Naive thymus-derived CD4-positive, alpha-beta T cell (primary cell): ENCODE measurements at regions not wholly inside any gene's neighbourhood (a gene's known extent, or its start where the extent isn't known, plus 50 kb on each side); places are given as distances from the start of the nearest gene placed in this dataset.

ENCODE experiments used
- ATAC-seq: fragments of 150-1000 bp; cut with Tn5 transposase; 2 replicates; pipeline ENCODE4 v1.10.0; 2021; ENCODE audit warnings: mild to moderate bottlenecking, moderate library complexity
- CTCF ChIA-PET: fragments of 350-600 bp; sonication (Branson Sonifier 250); formaldehyde crosslinking; loops from one replicate; lab custom pipeline; 2021; ENCODE audit warnings: antibody characterized with exemption; lab: Charles Lee
- POLR2A ChIA-PET: fragments of 350-600 bp; sonication (Branson Sonifier 250); formaldehyde crosslinking; loops from one replicate; lab custom pipeline; 2021; ENCODE audit warnings: antibody characterized with exemption, inconsistent platforms; lab: Charles Lee
- DNase-seq, 9 donors: peaks; one replicate each; pipeline versions ENCODE4 v3.0.0 to v3.0.0-alpha.2; 2020 to 2022; ENCODE audit warnings: mixed read lengths in 1 of 9
- H3K27ac ChIP-seq: one replicate; pipeline ENCODE4 v1.7.0; 2013; ENCODE audit warnings: mild to moderate bottlenecking, low read depth, low read length, moderate library complexity
- H3K27me3 ChIP-seq, 2 donors: one replicate each; pipeline ENCODE4 v1.7.0; 2013; ENCODE audit warnings: low read length in 2 of 2, mild to moderate bottlenecking in 2 of 2, moderate library complexity in 2 of 2; ENCODE audit not compliant: control insufficient read depth in 2 of 2, insufficient read depth in 2 of 2
- H3K36me3 ChIP-seq, 3 experiments: 1 replicate in 2 of 3; 2 replicates in 1 of 3; pipeline ENCODE4 v1.7.0; 2013; ENCODE audit warnings: low read length in 3 of 3, mild to moderate bottlenecking in 3 of 3, moderate library complexity in 1 of 3; ENCODE audit not compliant: insufficient read depth in 3 of 3, control insufficient read depth in 2 of 3
- H3K4me1 ChIP-seq, 2 donors: one replicate each; pipeline ENCODE4 v1.7.0; 2013; ENCODE audit warnings: low read length in 2 of 2, mild to moderate bottlenecking in 2 of 2, moderate library complexity in 1 of 2; ENCODE audit not compliant: control insufficient read depth in 2 of 2, insufficient read depth in 2 of 2
- H3K4me3 ChIP-seq: 2 replicates; pipeline ENCODE4 v1.7.0; 2013; ENCODE audit warnings: mild to moderate bottlenecking, low read length
- H3K9me3 ChIP-seq, 3 experiments: 1 replicate in 2 of 3; 2 replicates in 1 of 3; pipeline ENCODE4 v1.7.0; 2013; ENCODE audit warnings: low read length in 3 of 3; ENCODE audit not compliant: control insufficient read depth in 2 of 3
- H3K27ac Mint-ChIP-seq, 9 donors: one replicate each; pipeline ENCODE4 v1.8.0; 2020 to 2022; ENCODE audit warnings: mixed read lengths in 9 of 9, mild to moderate bottlenecking in 8 of 9, moderate library complexity in 5 of 9, inconsistent platforms in 2 of 9
- H3K27me3 Mint-ChIP-seq, 5 donors: one replicate each; pipeline ENCODE4 v1.8.0; 2021 to 2022; ENCODE audit warnings: mixed read lengths in 5 of 5, mild to moderate bottlenecking in 1 of 5
- H3K36me3 Mint-ChIP-seq, 5 donors: one replicate each; pipeline ENCODE4 v1.8.0; 2020 to 2022; ENCODE audit warnings: mixed read lengths in 5 of 5, mild to moderate bottlenecking in 3 of 5, inconsistent platforms in 1 of 5
- H3K4me1 Mint-ChIP-seq, 7 donors: one replicate each; pipeline ENCODE4 v1.8.0; 2020 to 2022; ENCODE audit warnings: mixed read lengths in 7 of 7, mild to moderate bottlenecking in 3 of 7, inconsistent platforms in 1 of 7
- H3K4me3 Mint-ChIP-seq, 10 donors: one replicate each; pipeline ENCODE4 v1.8.0; 2020 to 2022; ENCODE audit warnings: mild to moderate bottlenecking in 10 of 10, mixed read lengths in 10 of 10, moderate library complexity in 6 of 10, inconsistent platforms in 2 of 10
- H3K9me3 Mint-ChIP-seq, 11 donors: one replicate each; pipeline ENCODE4 v1.8.0; 2020 to 2022; ENCODE audit warnings: mixed read lengths in 11 of 11, mild to moderate bottlenecking in 4 of 11, inconsistent platforms in 1 of 11, moderate library complexity in 1 of 11
- intact Hi-C, 2 donors: fragments of 100-400 bp; cut with micrococcal nuclease; formaldehyde crosslinking; loops; one replicate each; pipeline ENCODE4 v1.15.1; 2023

DNA sequence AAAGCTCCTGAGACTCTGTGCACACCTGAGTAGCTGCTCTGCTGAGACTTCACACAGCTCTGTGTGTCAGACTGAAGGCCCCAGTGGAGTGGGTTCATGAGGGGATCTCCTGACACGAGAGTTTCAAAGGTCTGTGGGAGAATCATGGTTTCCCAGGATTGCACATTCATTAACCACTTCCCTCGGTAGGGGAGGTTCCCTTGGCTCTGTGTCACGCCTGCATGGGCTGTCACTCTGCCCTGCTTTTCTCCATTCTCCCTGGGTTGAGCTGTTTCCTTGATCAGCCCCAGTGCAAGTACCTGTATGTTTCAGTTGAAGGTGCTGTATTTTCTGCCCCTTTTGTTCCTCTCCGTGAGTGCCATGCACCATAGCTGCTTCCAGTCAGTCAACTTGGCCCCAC lies 236.9 kb downstream of the EPM2A start:
- Histone ChIP-seq H3K4me3 (no peak overlapping the region), H3K36me3 (no peaks in the 10 kb centered on the region), H3K4me1 (no peaks in the 10 kb centered on the region), H3K27ac (no peak overlapping the region), H3K27me3 (no peaks in the 10 kb centered on the region), H3K9me3 (no peaks in the 10 kb centered on the region)
- ATAC-seq, result no peak
- H3K4me1 Mint-ChIP-seq, result no peaks in the 10 kb centered on the region
- peaks cover 0 to 31% (median 12%) of the 10 kb centered on the region in 11 donors for H3K9me3 Mint-ChIP-seq
- intact Hi-C loops, result no loop called here
- no peak for DNase-seq
- H3K27me3 Mint-ChIP-seq, result peaks cover 0 to 15% (median 4%) of the 10 kb centered on the region in 5 donors
- POLR2A ChIA-PET, result no interaction called here
- H3K36me3 Mint-ChIP-seq, result no peaks in the 10 kb centered on the region
- CTCF ChIA-PET, result no interaction called here
- no peak overlapping the region for H3K4me3 Mint-ChIP-seq
- no peak overlapping the region for H3K27ac Mint-ChIP-seq

DNA sequence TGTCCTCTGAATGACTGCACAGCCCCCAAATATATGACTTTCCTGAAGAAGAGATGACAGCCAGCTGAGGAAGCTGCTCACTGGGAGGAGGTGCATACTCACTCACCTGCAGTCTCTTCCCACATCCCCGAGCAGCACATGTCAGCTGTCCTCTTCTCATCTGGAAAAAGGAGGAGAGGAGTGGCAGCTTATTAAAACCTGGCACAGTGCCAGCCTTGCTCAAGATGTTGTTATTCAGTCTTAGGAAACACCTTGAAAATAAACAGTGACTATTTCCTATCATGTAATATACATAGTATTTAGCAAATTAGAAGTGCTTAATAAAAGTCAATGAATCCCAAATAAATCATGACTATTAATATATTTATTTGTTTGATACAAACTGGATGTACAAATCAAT lies 232.9 kb downstream of the EPM2A start:
- Histone ChIP-seq H3K4me1 (no peaks in the 10 kb centered on the region), H3K9me3 (peaks cover 0 to 8% (median 0%) of the 10 kb centered on the region in 3 experiments), H3K27me3 (no peaks in the 10 kb centered on the region), H3K27ac (no peak overlapping the region), H3K4me3 (no peak overlapping the region), H3K36me3 (no peaks in the 10 kb centered on the region)
- Mint-ChIP-seq H3K27me3 (peaks cover 0 to 15% (median 0%) of the 10 kb centered on the region in 5 donors), H3K36me3 (peaks cover 0 to 4% (median 0%) of the 10 kb centered on the region in 5 donors), H3K4me1 (no peaks in the 10 kb centered on the region), H3K27ac (no peak overlapping the region), H3K9me3 (peaks cover 0 to 20% (median 6%) of the 10 kb centered on the region in 11 donors), H3K4me3 (no peak overlapping the region)
- POLR2A ChIA-PET, result no interaction called here
- no peak for ATAC-seq
- CTCF ChIA-PET, result no interaction called here
- intact Hi-C loops, result no loop called here
- DNase-seq, result no peak

DNA sequence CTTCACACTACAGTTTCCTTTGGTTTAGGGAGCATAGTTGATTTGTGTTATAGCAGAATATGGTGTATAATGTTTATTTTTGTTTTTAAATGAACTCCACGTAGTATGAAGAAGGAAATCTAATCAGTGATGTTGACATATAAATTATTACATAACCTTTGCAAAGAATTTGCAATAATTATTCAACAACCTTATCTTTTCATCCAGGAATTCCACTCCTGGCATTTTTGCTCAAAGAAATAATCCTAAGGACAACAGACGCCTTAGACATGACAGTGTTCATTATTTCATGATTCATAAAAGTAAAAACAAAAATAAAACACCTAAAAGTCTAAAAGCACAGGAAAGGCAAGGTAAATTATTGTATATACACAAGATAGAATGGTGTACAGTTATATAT lies 229.2 kb downstream of the EPM2A start:
- no peaks in the 10 kb centered on the region for H3K4me1 ChIP-seq
- Mint-ChIP-seq H3K9me3 (peaks cover 5 to 42% (median 28%) of the 10 kb centered on the region in 11 donors), H3K27ac (no peak overlapping the region), H3K36me3 (peaks cover 0 to 16% (median 0%) of the 10 kb centered on the region in 5 donors), H3K4me3 (no peak overlapping the region), H3K27me3 (no peaks in the 10 kb centered on the region), H3K4me1 (no peaks in the 10 kb centered on the region)
- H3K27me3 ChIP-seq, result no peaks in the 10 kb centered on the region
- H3K36me3 ChIP-seq, result no peaks in the 10 kb centered on the region
- no peak overlapping the region for H3K27ac ChIP-seq
- intact Hi-C loops, result no loop called here
- H3K4me3 ChIP-seq, result no peak overlapping the region
- DNase-seq, result no peak
- no peak for ATAC-seq
- H3K9me3 ChIP-seq, result peaks cover 0 to 28% (median 3%) of the 10 kb centered on the region in 3 experiments
- ChIA-PET POLR2A (no interaction called here), CTCF (no interaction called here)

DNA sequence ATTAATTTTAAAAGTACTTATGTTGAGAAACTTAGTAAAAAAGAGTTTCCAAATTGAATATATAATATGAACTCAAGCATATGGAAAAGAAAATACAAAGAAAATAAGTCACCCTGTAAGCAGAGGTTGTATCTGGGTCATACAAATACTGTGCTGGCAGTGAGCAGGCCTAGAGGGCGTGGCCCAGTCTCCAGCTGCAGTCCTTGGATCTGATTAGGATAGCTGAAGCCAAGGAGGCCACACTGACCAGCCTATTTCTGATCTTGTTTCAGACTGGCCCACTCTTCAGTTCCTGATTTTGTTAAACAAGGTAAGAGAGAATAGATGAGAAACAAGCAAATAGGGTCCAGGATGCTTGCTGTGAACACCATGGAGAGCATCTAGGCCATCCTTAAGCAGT lies 228.8 kb downstream of the EPM2A start:
- intact Hi-C loops, result no loop called here
- ChIA-PET CTCF (no interaction called here), POLR2A (no interaction called here)
- Mint-ChIP-seq H3K9me3 (peaks cover 6 to 46% (median 31%) of the 10 kb centered on the region in 11 donors), H3K27ac (no peak overlapping the region), H3K4me1 (no peaks in the 10 kb centered on the region), H3K36me3 (peaks cover 0 to 16% (median 0%) of the 10 kb centered on the region in 5 donors), H3K4me3 (no peak overlapping the region), H3K27me3 (no peaks in the 10 kb centered on the region)
- Histone ChIP-seq H3K36me3 (no peaks in the 10 kb centered on the region), H3K4me1 (no peaks in the 10 kb centered on the region), H3K27me3 (no peaks in the 10 kb centered on the region), H3K27ac (no peak overlapping the region), H3K4me3 (no peak overlapping the region), H3K9me3 (peaks cover 0 to 28% (median 3%) of the 10 kb centered on the region in 3 experiments)
- ATAC-seq (no peak), DNase-seq (no peak)

DNA sequence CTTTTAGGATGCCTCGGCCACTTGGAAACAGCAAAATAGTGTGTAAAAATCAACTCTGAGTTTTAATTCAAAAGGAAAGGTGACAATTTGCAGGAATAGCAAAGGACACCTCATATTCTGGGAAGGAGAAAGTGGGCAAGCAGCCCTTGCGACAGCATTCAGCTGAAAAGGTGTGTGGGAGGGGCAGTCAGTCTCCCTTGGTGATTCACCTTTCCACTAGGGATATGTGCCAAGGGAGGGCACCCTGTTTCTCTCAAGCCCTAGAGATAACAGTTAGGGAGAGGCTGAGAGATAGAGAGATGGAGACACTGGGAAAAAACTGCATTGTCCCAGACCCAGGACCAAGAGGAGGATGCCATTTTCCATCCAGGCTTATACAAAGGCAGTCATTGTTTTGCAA lies 228.1 kb downstream of the EPM2A start:
- Mint-ChIP-seq H3K9me3 (peaks cover 13 to 53% (median 32%) of the 10 kb centered on the region in 11 donors), H3K36me3 (peaks cover 0 to 19% (median 0%) of the 10 kb centered on the region in 5 donors)
- no peak for ATAC-seq

DNA sequence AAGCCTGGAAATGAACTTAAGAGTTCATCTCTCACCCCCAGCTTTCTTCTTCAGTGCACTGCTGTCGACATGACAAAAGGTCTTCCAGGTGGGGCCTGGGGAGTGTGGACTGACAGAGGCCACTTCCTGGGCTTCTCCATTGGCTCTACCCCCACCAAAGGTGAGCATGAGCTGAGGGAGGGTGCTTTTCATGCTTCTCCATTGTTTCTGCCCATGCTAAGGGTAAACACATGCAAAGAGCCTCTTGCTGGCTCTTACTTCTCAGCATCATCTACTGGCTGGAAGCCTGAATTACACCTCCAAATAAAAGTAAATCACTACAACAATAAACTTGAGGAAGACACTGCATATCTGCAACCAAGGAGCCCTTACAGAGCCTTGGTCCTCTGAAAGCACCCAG lies 227.2 kb downstream of the EPM2A start:
- Mint-ChIP-seq H3K27ac (no peak overlapping the region), H3K36me3 (peaks cover 0 to 19% (median 0%) of the 10 kb centered on the region in 5 donors), H3K9me3 (peaks cover 13 to 60% (median 35%) of the 10 kb centered on the region in 11 donors), H3K27me3 (no peaks in the 10 kb centered on the region), H3K4me3 (no peak overlapping the region), H3K4me1 (no peaks in the 10 kb centered on the region)
- Histone ChIP-seq H3K36me3 (no peaks in the 10 kb centered on the region), H3K27ac (no peak overlapping the region), H3K9me3 (peaks cover 0 to 28% (median 3%) of the 10 kb centered on the region in 3 experiments), H3K4me1 (no peaks in the 10 kb centered on the region), H3K27me3 (no peaks in the 10 kb centered on the region), H3K4me3 (no peak overlapping the region)
- POLR2A ChIA-PET, result no interaction called here
- ATAC-seq, result no peak
- no peak for DNase-seq
- CTCF ChIA-PET, result no interaction called here
- intact Hi-C loops, result no loop called here

More for the DNA sequence above, 228.1 kb downstream of the EPM2A start:
- DNase-seq, result no peak
- intact Hi-C loops, result no loop called here
- H3K27ac ChIP-seq, result no peak overlapping the region
- Mint-ChIP-seq H3K27me3 (no peaks in the 10 kb centered on the region), H3K4me3 (no peak overlapping the region), H3K27ac (no peak overlapping the region), H3K4me1 (no peaks in the 10 kb centered on the region)
- peaks cover 0 to 28% (median 3%) of the 10 kb centered on the region in 3 experiments for H3K9me3 ChIP-seq
- POLR2A ChIA-PET, result no interaction called here
- H3K27me3 ChIP-seq, result no peaks in the 10 kb centered on the region
- no peaks in the 10 kb centered on the region for H3K4me1 ChIP-seq
- H3K4me3 ChIP-seq, result no peak overlapping the region
- CTCF ChIA-PET, result no interaction called here
- H3K36me3 ChIP-seq, result no peaks in the 10 kb centered on the region

DNA sequence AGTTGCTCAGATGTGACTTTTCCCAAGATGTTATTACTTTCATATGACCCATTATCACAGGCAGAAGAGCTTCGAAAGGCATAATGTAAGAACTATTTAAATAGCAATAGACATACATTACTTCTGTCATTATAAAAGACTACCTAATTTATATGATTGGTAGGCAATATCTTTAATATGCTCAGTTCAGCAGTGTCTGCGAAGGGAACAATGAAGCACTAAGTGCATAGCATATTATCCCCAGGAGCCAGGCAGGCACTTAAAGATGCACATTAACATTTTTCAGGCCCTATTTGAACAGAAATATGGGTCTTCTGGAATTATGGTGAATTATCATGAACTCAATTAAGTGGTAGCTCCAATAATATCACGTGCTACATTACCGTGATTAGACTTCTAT lies 217.8 kb downstream of the EPM2A start:
- POLR2A ChIA-PET, result interaction anchor here (0.5 kb wide), 1 partner anchor 10 kb away, joined by 4 read pairs; no protein-coding TSS in a partner anchor
- intact Hi-C loops, result no loop called here

More for the DNA sequence above, 217.8 kb downstream of the EPM2A start:
- H3K27me3 Mint-ChIP-seq, result no peaks in the 10 kb centered on the region
- no peaks in the 10 kb centered on the region for H3K9me3 ChIP-seq
- no peaks in the 10 kb centered on the region for H3K36me3 ChIP-seq
- no peak overlapping the region for H3K4me3 Mint-ChIP-seq
- no peak for DNase-seq
- H3K4me1 ChIP-seq, result no peaks in the 10 kb centered on the region
- no peak overlapping the region for H3K4me3 ChIP-seq
- H3K27ac Mint-ChIP-seq, result no peak overlapping the region
- no peaks in the 10 kb centered on the region for H3K36me3 Mint-ChIP-seq
- H3K9me3 Mint-ChIP-seq, result peaks cover 0 to 24% (median 4%) of the 10 kb centered on the region in 11 donors
- CTCF ChIA-PET, result no interaction called here
- no peak for ATAC-seq
- no peaks in the 10 kb centered on the region for H3K4me1 Mint-ChIP-seq
- H3K27me3 ChIP-seq, result no peaks in the 10 kb centered on the region
- H3K27ac ChIP-seq, result no peak overlapping the region
